ENCODE measurements at regions not wholly inside any gene's neighbourhood (a gene's known extent, or its start where the extent isn't known, plus 50 kb on each side); places are given as distances from the start of the nearest gene placed in this dataset.

DNA sequence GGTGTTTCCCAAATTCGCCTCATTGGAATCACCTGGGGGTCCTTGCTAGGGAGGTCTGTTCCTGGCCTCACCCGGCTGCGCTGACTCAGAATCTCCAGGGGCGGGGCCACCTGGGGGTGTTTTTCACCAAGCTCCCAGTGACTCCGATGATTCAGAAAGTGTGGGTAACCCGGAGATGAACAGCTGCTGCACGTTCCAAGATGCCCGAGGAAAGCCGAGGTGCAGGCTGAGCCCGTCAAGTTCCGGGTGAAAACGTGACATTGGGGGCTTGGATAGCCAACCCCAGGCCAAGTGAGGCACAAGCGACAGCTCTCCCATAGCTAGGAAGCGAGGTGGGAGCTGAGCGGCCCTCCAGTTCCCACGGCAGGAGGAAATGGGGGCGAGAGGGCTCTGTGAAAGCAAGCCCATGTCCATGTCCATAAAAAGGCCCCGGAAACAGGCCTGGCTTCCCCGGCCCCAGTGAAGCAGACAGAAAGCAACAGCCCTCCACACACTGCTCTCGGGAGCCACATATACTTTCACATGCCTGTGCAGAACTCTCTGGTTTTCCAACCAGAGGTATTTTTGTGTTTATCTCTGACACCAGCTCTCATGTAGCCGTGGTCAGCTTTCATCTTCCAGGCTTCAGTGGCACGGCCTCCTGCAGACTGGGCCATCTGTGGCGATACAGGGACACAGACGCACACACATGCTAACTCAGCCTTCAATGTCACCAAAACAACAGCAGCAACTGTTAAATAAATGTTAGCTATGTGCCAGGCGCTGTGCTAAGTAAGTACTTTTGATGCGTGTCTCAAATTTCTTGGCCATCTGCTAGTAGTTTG is 90.7 kb upstream of the CCDC28A start:
- TF ChIP-seq, protein P1, sequence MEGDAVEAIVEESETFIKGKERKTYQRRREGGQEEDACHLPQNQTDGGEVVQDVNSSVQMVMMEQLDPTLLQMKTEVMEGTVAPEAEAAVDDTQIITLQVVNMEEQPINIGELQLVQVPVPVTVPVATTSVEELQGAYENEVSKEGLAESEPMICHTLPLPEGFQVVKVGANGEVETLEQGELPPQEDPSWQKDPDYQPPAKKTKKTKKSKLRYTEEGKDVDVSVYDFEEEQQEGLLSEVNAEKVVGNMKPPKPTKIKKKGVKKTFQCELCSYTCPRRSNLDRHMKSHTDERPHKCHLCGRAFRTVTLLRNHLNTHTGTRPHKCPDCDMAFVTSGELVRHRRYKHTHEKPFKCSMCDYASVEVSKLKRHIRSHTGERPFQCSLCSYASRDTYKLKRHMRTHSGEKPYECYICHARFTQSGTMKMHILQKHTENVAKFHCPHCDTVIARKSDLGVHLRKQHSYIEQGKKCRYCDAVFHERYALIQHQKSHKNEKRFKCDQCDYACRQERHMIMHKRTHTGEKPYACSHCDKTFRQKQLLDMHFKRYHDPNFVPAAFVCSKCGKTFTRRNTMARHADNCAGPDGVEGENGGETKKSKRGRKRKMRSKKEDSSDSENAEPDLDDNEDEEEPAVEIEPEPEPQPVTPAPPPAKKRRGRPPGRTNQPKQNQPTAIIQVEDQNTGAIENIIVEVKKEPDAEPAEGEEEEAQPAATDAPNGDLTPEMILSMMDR (conservative IDR thresholded peaks at IDR 0.05; ENCODE audit: low read depth, low read length) = no peak
- TF ChIP-seq EZH2 (IDR thresholded peaks at IDR 0.05; ENCODE audit: borderline replicate concordance, low read depth, low read length, poor library complexity, severe bottlenecking) = no peak

All from A673 (cell line).